ENCODE measurements at regions not wholly inside any gene's neighbourhood (a gene's known extent, or its start where the extent isn't known, plus 50 kb on each side); places are given as distances from the start of the nearest gene placed in this dataset.
A peak's percentile ranks its signal among the peaks of the same experiment; 100 is the strongest.

DNA sequence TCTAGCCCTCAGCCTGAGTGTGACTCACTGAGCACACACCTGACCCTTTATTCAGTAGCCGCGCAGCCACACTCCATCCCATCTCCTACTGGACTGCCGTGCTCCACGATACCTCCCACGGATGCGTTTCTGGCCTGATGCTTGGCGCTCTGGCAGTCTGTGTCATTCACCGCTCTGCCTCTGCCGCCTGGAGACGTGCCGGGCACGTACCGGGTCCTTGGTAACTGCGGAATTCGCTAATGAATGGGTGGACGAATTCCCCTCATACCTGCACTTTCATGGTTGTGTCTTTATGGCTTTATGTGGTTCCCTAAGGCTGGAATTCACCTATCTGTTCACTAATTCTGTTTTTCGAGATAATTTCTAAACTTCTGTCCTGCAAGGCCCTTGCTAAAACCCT is 405.7 kb downstream of the QKI start:
- Histone ChIP-seq H3T11ph (ENCODE audit: low read length) (no peak overlapping the region), H3K4me2 (ENCODE audit: insufficient read depth, insufficient read length, low read length) (no peak overlapping the region), H3K9me3 (ENCODE audit: control insufficient read depth, low read depth, low read length) (no peaks in the 10 kb centered on the region), H2BK5ac (ENCODE audit: insufficient read length, low read length) (no peak overlapping the region), H3K9ac (ENCODE audit: extremely low read depth, insufficient read length, low read length) (no peak overlapping the region), H4K20me1 (ENCODE audit: control insufficient read depth, insufficient read depth, insufficient read length) (no peaks in the 10 kb centered on the region), H3K23ac (ENCODE audit: insufficient read length, low read depth, low read length) (no peak overlapping the region), H3K79me2 (ENCODE audit: insufficient read depth, low read length) (no peaks in the 10 kb centered on the region), H3K27ac (ENCODE audit: insufficient read length, low read depth, low read length) (no peak overlapping the region), H3K56ac (ENCODE audit: insufficient read length, low read depth, low read length) (no peak overlapping the region), H3K27me3 (ENCODE audit: insufficient read depth, low read length) (no peaks in the 10 kb centered on the region), H3K4ac (ENCODE audit: low read depth, low read length) (no peak overlapping the region), H3K79me1 (ENCODE audit: insufficient read depth, low read depth, low read length, poor library complexity, severe bottlenecking) (no peaks in the 10 kb centered on the region), H3K14ac (ENCODE audit: insufficient read depth, low read length) (no peak overlapping the region), H2BK20ac (ENCODE audit: low read depth, low read length, poor library complexity, severe bottlenecking) (no peak overlapping the region), H4K91ac (ENCODE audit: insufficient read length, low read depth, low read length) (no peak overlapping the region), H3K4me1 (ENCODE audit: insufficient read depth, low read length) (no peaks in the 10 kb centered on the region), H4K5ac (ENCODE audit: insufficient read length, low read depth, low read length) (no peak overlapping the region), H2BK120ac (ENCODE audit: low read depth, low read length, poor library complexity, severe bottlenecking) (no peak overlapping the region), H2AFZ (ENCODE audit: low read length) (no peak overlapping the region), H3K18ac (ENCODE audit: insufficient read length, low read depth, low read length) (no peak overlapping the region), H2BK15ac (ENCODE audit: low read depth, low read length) (no peak overlapping the region), H2BK12ac (ENCODE audit: insufficient read length, low read depth, low read length) (no peak overlapping the region), H2AK5ac (ENCODE audit: insufficient read length, low read length) (no peak overlapping the region), H3K23me2 (ENCODE audit: insufficient read length, low read depth, low read length, poor library complexity, severe bottlenecking) (no peaks in the 10 kb centered on the region), H4K8ac (replicated peaks; ENCODE audit: insufficient read length, low read depth, low read length) (no peak overlapping the region)
- DNase-seq = no peak
- Mint-ChIP-seq H3K27ac (peak overlapping the region in 2 of 3 experiments; percentile 49 to 52; a peak in 2 of 7 replicates), H3K4me1 (no peaks in the 10 kb centered on the region), H3K9me3 (no peaks in the 10 kb centered on the region; a peak in 1 of 5 replicates), H3K36me3 (ENCODE audit: insufficient read depth in 1 of 3, low read depth in 3 of 3) (no peaks in the 10 kb centered on the region; a peak in 1 of 7 replicates), H3K27me3 (ENCODE audit: low read depth) (peaks cover 4% of the 10 kb centered on the region; the same call in 1 of the 2 replicates), H3K4me3 (no peak overlapping the region)
- no CpG with 5 or more reads among the region's 17 CpGs for WGBS (ENCODE audit: extremely low coverage, insufficient read length, low lambda C conversion rate)
- TF ChIP-seq, protein P1, sequence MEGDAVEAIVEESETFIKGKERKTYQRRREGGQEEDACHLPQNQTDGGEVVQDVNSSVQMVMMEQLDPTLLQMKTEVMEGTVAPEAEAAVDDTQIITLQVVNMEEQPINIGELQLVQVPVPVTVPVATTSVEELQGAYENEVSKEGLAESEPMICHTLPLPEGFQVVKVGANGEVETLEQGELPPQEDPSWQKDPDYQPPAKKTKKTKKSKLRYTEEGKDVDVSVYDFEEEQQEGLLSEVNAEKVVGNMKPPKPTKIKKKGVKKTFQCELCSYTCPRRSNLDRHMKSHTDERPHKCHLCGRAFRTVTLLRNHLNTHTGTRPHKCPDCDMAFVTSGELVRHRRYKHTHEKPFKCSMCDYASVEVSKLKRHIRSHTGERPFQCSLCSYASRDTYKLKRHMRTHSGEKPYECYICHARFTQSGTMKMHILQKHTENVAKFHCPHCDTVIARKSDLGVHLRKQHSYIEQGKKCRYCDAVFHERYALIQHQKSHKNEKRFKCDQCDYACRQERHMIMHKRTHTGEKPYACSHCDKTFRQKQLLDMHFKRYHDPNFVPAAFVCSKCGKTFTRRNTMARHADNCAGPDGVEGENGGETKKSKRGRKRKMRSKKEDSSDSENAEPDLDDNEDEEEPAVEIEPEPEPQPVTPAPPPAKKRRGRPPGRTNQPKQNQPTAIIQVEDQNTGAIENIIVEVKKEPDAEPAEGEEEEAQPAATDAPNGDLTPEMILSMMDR (conservative IDR thresholded peaks at IDR 0.05) = no peak

Measured in H9 (cell line).